Heart right ventricle (tissue), 16 donors: ENCODE measurements at regions not wholly inside any gene's neighbourhood (a gene's known extent, or its start where the extent isn't known, plus 50 kb on each side); places are given as distances from the start of the nearest gene placed in this dataset.

Experiments
- ATAC-seq, 8 donors: fragments of 200-7000 bp; cut with Tn5 transposase; one replicate each; pipeline ENCODE4 v1.9.1; 2020; ENCODE audit warnings: mild to moderate bottlenecking in 8 of 8, moderate library complexity in 8 of 8, moderate number of reproducible peaks in 1 of 8
- DNase-seq, 2 donors: peaks; one replicate each; pipeline ENCODE4 v3.0.0-alpha.2; 2020
- H3K27ac ChIP-seq, 10 donors: fragments of 200-600 bp; sonication (generic) in 2 of 10; one replicate each; pipeline versions ENCODE4 v1.5.0 to v1.8.0; 2020 to 2022; ENCODE audit warnings: mild to moderate bottlenecking in 3 of 10
- H3K27me3 ChIP-seq, 7 donors: fragments of 200-600 bp; one replicate each; pipeline ENCODE4 v1.8.0; 2021 to 2022; ENCODE audit warnings: mild to moderate bottlenecking in 2 of 7
- H3K36me3 ChIP-seq, 9 donors: fragments of 200-600 bp; sonication (generic) in 1 of 9; one replicate each; pipeline versions ENCODE4 v1.5.0 to v1.8.0; 2020 to 2022; ENCODE audit warnings: mild to moderate bottlenecking in 2 of 9
- H3K4me1 ChIP-seq, 9 donors: fragments of 200-600 bp; sonication (generic) in 1 of 9; one replicate each; pipeline versions ENCODE4 v1.5.0 to v1.8.0; 2020 to 2022; ENCODE audit warnings: mild to moderate bottlenecking in 4 of 9
- H3K4me3 ChIP-seq, 10 donors: fragments of 200-600 bp; sonication (generic) in 2 of 10; one replicate each; pipeline versions ENCODE4 v1.5.0 to v1.8.0; 2020 to 2022; ENCODE audit warnings: mild to moderate bottlenecking in 7 of 10, moderate library complexity in 2 of 10
- H3K9me3 ChIP-seq, 11 donors: fragments of 200-600 bp in 10 of 11; sonication (generic) in 2 of 11; one replicate each; pipeline versions ENCODE4 v1.5.0 to v1.8.0; 2013 to 2022; ENCODE audit warnings: mild to moderate bottlenecking in 2 of 11, control low read depth in 1 of 11, moderate library complexity in 1 of 11
- WGBS, 2 donors: extraction: QIAGEN DNeasy Blood & Tissue Kit; methylation state at CpG; one replicate each; pipeline ENCODE4 v1.1.7; 2013; ENCODE audit warnings: inconsistent platforms in 1 of 2; 5-methylcytosine and 5-hydroxymethylcytosine counted together
- intact Hi-C, 10 donors: fragments of 100-400 bp; cut with DNase I; formaldehyde crosslinking; loops; one replicate each; pipeline versions ENCODE4 v1.11.1 to v1.14.2; 2022
- TF ChIP-seq, protein P1 (sequence below), 9 donors: fragments of 200-600 bp; sonication (generic) in 2 of 9; IDR thresholded peaks; one replicate each; pipeline versions ENCODE4 v1.5.0 to v1.8.0; 2021 to 2022; ENCODE audit warnings: antibody characterized with exemption in 9 of 9, mild to moderate bottlenecking in 5 of 9, moderate library complexity in 1 of 9
- donor health status: Arrhythmogenic right ventricular cardiomyopathy.
- donor health status: ischemic (EF 13 %, LVEDD 7.1; RV severe dilation, severe dysfunction).
- donor health status: healthy with polysubstance abuse.
- donor health status: DM: no; HTN: yes; CAD: no.
- donor health status: DM: no; HTN: no; CAD: no.
- donor health status: ischemic (EF 25% LVEDD 6.9; RV normal size, moderate dysfunction).
- donor health status: ischemic (EF 25% LVEDD 5.7; RV mildly dilated, moderate dysfunction).
- donor health status: healthy.
- donor health status: DM: yes; HTN: yes; CAD: no.
- donor health status: Ischemic cardiomyopathy.
- donor health status: ischemic (EF 35%, LVEDD 5.7; RV mildly dilated, moderate dysfunction).
- donor health status: nonischemic (EF 11% LVEDD 7.7; RV severe dilation, severe dysfunction).
- donor health status: DM: yes; HTN: yes; CAD: no.
- donor health status: PGD.
- donor health status: ischemic (EF 29% LVEDD 5.4; RV normal size, mild dysfunction).
- donor health status: nonischemic (EF 23%, LVEDD 6.1; RV moderate dilation, normal function).

DNA sequence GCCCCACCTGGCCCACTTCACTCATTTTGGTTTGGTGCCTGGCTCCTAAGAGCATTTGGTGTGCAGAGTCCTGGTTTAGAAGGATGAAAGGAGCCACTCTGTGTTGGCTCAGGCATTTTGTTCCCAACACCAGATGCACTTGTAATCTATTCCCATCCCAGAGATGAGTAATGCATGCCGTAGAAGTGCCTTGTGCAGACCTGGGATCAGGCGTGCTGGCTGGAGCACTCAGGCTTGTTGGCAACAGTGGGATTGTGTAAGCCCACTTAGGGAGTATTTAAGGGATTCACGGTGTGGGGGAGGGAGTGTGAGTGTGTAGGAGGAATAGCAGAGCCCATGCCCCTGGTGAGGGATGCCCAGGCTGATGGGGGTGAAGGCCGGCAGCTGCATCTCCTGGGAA lies 501.5 kb upstream of the TBX3 start:
- TF ChIP-seq, protein P1, sequence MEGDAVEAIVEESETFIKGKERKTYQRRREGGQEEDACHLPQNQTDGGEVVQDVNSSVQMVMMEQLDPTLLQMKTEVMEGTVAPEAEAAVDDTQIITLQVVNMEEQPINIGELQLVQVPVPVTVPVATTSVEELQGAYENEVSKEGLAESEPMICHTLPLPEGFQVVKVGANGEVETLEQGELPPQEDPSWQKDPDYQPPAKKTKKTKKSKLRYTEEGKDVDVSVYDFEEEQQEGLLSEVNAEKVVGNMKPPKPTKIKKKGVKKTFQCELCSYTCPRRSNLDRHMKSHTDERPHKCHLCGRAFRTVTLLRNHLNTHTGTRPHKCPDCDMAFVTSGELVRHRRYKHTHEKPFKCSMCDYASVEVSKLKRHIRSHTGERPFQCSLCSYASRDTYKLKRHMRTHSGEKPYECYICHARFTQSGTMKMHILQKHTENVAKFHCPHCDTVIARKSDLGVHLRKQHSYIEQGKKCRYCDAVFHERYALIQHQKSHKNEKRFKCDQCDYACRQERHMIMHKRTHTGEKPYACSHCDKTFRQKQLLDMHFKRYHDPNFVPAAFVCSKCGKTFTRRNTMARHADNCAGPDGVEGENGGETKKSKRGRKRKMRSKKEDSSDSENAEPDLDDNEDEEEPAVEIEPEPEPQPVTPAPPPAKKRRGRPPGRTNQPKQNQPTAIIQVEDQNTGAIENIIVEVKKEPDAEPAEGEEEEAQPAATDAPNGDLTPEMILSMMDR (IDR thresholded peaks at IDR 0.05), result no peak

DNA sequence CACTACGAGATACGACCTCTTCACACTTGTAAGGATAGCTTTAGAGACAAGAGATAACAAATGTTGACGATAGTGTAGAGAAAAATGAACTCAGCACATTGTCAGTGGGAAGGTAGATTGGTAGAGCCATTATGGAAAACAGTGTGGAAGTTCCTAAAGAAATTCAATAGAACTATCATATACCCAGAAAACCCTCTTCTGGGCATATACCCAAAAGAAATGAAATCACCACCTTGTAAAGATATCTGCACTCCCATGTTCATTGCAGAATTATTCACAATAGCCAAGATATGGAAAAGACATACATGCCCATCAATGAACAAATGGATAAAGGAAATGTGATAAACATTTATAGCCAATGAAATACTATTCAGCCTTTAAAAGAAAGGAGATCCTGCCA lies 499.8 kb upstream of the TBX3 start:
- DNase-seq (no peak), ATAC-seq (no peak)
- WGBS, 2 donors, result 55 to 62% methylated on average over 3 of the region's 3 CpGs
- peaks cover 0 to 6% (median 0%) of the 10 kb centered on the region in 11 donors for H3K9me3 ChIP-seq
- H3K4me3 ChIP-seq, result no peak overlapping the region
- no peaks in the 10 kb centered on the region for H3K36me3 ChIP-seq
- H3K27ac ChIP-seq, result no peak overlapping the region
- no peaks in the 10 kb centered on the region for H3K4me1 ChIP-seq
- intact Hi-C loops, result no loop called here
- TF ChIP-seq, protein P1 (IDR thresholded peaks at IDR 0.05), result no peak
- no peaks in the 10 kb centered on the region for H3K27me3 ChIP-seq

More for the DNA sequence above, 501.5 kb upstream of the TBX3 start:
- Histone ChIP-seq H3K27ac (no peak overlapping the region), H3K4me3 (no peak overlapping the region), H3K4me1 (peaks cover 0 to 9% (median 0%) of the 10 kb centered on the region in 9 donors), H3K36me3 (no peaks in the 10 kb centered on the region), H3K27me3 (no peaks in the 10 kb centered on the region), H3K9me3 (peaks cover 0 to 6% (median 0%) of the 10 kb centered on the region in 11 donors)
- ATAC-seq (peak in 5 of 8 donors; percentile 33 to 84 (median 61)), DNase-seq (peak in 1 of 2 donors; percentile 16)
- 53 to 54% methylated on average over 4 of the region's 4 CpGs for WGBS, 2 donors
- intact Hi-C loops, result no loop called here

DNA sequence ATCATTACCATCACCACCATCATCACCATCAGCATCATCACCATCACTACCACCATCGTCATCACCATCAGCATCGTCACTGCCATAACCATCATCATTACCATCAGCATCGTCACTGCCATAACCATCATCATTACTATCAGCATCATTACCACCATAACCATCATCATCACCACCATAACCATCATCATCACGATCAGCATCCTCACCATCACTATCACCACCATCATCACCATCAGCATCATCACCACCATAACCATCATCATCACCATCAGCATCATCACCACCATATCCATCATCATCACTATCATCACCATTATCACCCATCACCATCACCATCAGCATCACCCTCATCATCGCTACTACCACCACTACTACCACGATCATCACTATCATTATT lies 493.9 kb upstream of the TBX3 start:
- no peak for ATAC-seq
- Histone ChIP-seq H3K36me3 (no peaks in the 10 kb centered on the region), H3K27me3 (no peaks in the 10 kb centered on the region), H3K4me3 (no peak overlapping the region), H3K9me3 (no peaks in the 10 kb centered on the region), H3K27ac (no peak overlapping the region), H3K4me1 (no peaks in the 10 kb centered on the region)
- intact Hi-C loops, result loop anchor here in 2 of 10 donors (10.0 kb wide), 2 partner anchors 513 to 567 kb away; no protein-coding TSS in a partner anchor
- TF ChIP-seq, protein P1 (IDR thresholded peaks at IDR 0.05), result no peak
- WGBS, 2 donors, result 99% methylated on average over 6 of the region's 6 CpGs
- no peak for DNase-seq

DNA sequence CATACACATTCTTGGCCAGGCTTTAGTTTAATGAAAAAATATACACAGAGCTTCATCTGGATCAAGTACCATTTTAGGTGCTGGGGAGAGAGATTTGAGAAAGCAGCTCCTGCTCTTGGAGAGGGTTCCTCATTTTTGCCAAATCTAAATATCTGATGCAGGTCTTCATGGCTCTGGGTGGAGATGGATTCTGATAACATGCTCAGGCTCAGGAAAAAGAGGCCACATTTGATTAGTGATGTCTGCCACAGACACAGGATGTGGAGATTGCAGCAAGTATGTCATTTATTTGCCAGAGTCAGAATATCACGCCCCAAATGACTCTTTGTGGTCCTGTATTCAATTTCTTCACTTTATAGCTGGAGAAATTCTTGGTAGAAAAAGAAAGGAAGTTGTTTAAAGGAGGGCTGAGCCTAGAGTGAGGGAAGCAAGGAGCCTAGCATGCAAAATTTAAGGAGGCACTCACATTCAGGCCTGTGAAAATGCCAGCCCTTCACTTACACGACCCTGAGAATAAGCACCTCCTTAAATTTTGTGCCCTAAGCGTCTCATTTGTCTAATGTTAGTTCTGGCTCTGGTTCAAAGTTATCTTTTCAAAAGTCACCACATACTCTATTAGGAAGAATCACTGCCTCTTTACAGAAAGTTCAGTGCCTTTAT lies 492.9 kb upstream of the TBX3 start:
- H3K4me3 ChIP-seq, result no peak overlapping the region
- DNase-seq (no peak), ATAC-seq (no peak)
- no peaks in the 10 kb centered on the region for H3K36me3 ChIP-seq
- H3K9me3 ChIP-seq, result no peaks in the 10 kb centered on the region
- TF ChIP-seq, protein P1 (IDR thresholded peaks at IDR 0.05), result no peak
- no peaks in the 10 kb centered on the region for H3K27me3 ChIP-seq
- H3K27ac ChIP-seq, result no peak overlapping the region
- intact Hi-C loops, result loop anchor here in 2 of 10 donors (10.0 kb wide), 2 partner anchors 512 to 568 kb away; no protein-coding TSS in a partner anchor
- no peaks in the 10 kb centered on the region for H3K4me1 ChIP-seq
- WGBS, 2 donors, result 71 to 74% methylated on average over 3 of the region's 3 CpGs
